ENCODE measurements at regions not wholly inside any gene's neighbourhood (a gene's known extent, or its start where the extent isn't known, plus 50 kb on each side); places are given as distances from the start of the nearest gene placed in this dataset.

DNA sequence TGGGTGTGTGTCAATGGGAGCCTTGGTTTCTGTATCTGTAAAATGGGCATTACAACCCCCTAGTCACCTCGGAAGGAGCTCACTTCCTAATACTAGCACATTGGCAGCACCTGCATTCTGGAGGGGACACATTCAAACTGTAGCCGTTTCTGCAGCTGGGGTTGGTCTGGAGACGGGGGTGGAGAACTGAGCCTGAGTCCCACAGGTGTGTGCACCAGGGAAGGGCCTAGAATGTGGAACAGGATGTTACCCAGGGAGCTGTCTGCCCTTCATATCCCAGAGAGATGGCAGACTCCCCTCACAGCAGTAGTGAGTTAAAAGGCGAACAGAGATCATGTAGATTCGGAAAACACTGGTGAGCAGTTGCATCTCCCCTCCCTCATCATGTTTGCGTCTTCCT, 272.8 kb upstream of the ZNF32 start:
- TF ChIP-seq, protein P1, sequence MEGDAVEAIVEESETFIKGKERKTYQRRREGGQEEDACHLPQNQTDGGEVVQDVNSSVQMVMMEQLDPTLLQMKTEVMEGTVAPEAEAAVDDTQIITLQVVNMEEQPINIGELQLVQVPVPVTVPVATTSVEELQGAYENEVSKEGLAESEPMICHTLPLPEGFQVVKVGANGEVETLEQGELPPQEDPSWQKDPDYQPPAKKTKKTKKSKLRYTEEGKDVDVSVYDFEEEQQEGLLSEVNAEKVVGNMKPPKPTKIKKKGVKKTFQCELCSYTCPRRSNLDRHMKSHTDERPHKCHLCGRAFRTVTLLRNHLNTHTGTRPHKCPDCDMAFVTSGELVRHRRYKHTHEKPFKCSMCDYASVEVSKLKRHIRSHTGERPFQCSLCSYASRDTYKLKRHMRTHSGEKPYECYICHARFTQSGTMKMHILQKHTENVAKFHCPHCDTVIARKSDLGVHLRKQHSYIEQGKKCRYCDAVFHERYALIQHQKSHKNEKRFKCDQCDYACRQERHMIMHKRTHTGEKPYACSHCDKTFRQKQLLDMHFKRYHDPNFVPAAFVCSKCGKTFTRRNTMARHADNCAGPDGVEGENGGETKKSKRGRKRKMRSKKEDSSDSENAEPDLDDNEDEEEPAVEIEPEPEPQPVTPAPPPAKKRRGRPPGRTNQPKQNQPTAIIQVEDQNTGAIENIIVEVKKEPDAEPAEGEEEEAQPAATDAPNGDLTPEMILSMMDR (IDR thresholded peaks at IDR 0.05) = no peak
- TF ChIP-seq POLR2A (IDR thresholded peaks at IDR 0.05) = no peak

All from tibial nerve (tissue), 3 donors.